ENCODE measurements at regions not wholly inside any gene's neighbourhood (a gene's known extent, or its start where the extent isn't known, plus 50 kb on each side); places are given as distances from the start of the nearest gene placed in this dataset.

- WGBS: 43% methylated on average over 1 of the region's 1 CpG
- no peak for TF ChIP-seq RXRA (IDR thresholded peaks at IDR 0.05)
- Histone ChIP-seq H3K27me3 (ENCODE audit: control insufficient read depth in 4 of 4, insufficient read depth in 4 of 4, low read length in 3 of 4) (no peaks in the 10 kb centered on the region), H3K36me3 (ENCODE audit: control insufficient read depth in 4 of 4, insufficient read depth in 3 of 4, low read depth in 1 of 4, low read length in 3 of 4) (no peaks in the 10 kb centered on the region), H3K9me3 (ENCODE audit: control insufficient read depth in 4 of 4, low read length in 3 of 4) (no peaks in the 10 kb centered on the region), H3K4me1 (ENCODE audit: control insufficient read depth in 4 of 4, insufficient read depth in 4 of 4, low read length in 3 of 4) (no peaks in the 10 kb centered on the region), H3K4me3 (ENCODE audit: low read depth in 1 of 3, low read length in 3 of 3) (no peak overlapping the region), H3K27ac (ENCODE audit: low read depth in 1 of 2, low read length in 2 of 2) (no peak overlapping the region), H3K9ac (ENCODE audit: low read depth in 1 of 2, low read length in 2 of 2) (no peak overlapping the region)
- DNase-seq (ENCODE audit: low spot score): no peak
Measured at GRCh38 chr2:198213253-198213652, 408.9 kb downstream of the PLCL1 start.

- no peak for DNase-seq (ENCODE audit: low spot score)
- 85% methylated on average over 2 of the region's 2 CpGs for WGBS
- no peak overlapping the region for H3K9ac ChIP-seq (ENCODE audit: low read depth in 1 of 2, low read length in 2 of 2)
- H3K9me3 ChIP-seq (ENCODE audit: control insufficient read depth in 4 of 4, low read length in 3 of 4): no peaks in the 10 kb centered on the region
- no peaks in the 10 kb centered on the region for H3K27me3 ChIP-seq (ENCODE audit: control insufficient read depth in 4 of 4, insufficient read depth in 4 of 4, low read length in 3 of 4)
- no peak overlapping the region for H3K27ac ChIP-seq (ENCODE audit: low read depth in 1 of 2, low read length in 2 of 2)
- H3K36me3 ChIP-seq (ENCODE audit: control insufficient read depth in 4 of 4, insufficient read depth in 3 of 4, low read depth in 1 of 4, low read length in 3 of 4): no peaks in the 10 kb centered on the region
- TF ChIP-seq RXRA (IDR thresholded peaks at IDR 0.05) (no peak), JUND (IDR thresholded peaks at IDR 0.05) (no peak), CTCF (IDR thresholded peaks at IDR 0.05; ENCODE audit: low read depth, low read length, missing input control) (no peak), REST (IDR thresholded peaks at IDR 0.05) (no peak), ATF3 (IDR thresholded peaks at IDR 0.05) (no peak), FOXA2 (IDR thresholded peaks at IDR 0.05) (no peak), SP1 (IDR thresholded peaks at IDR 0.05) (no peak), MAX (IDR thresholded peaks at IDR 0.05) (no peak), NR2F2 (IDR thresholded peaks at IDR 0.05) (no peak), YY1 (IDR thresholded peaks at IDR 0.05) (no peak), ZBTB33 (IDR thresholded peaks at IDR 0.05) (no peak), RAD21 (IDR thresholded peaks at IDR 0.05) (no peak), GABPA (IDR thresholded peaks at IDR 0.05 in 1 of 2, conservative IDR thresholded peaks at IDR 0.05 in 1 of 2) (no peak), FOXA1 (IDR thresholded peaks at IDR 0.05) (no peak), TAF1 (conservative IDR thresholded peaks at IDR 0.05) (no peak), HNF4A (conservative IDR thresholded peaks at IDR 0.05) (no peak), HNF4G (IDR thresholded peaks at IDR 0.05) (no peak)
- H3K4me1 ChIP-seq (ENCODE audit: control insufficient read depth in 4 of 4, insufficient read depth in 4 of 4, low read length in 3 of 4): no peaks in the 10 kb centered on the region
- H3K4me3 ChIP-seq (ENCODE audit: low read depth in 1 of 3, low read length in 3 of 3): no peak overlapping the region
Measured at GRCh38 chr2:198211706-198212105, 407.3 kb downstream of the PLCL1 start.

All from liver (tissue), 8 donors.